CMK (cell line): ENCODE measurements at regions not wholly inside any gene's neighbourhood (a gene's known extent, or its start where the extent isn't known, plus 50 kb on each side); places are given as distances from the start of the nearest gene placed in this dataset.

Source experiments
- DNase-seq: peaks from one replicate; pipeline ENCODE4 v3.0.0-alpha.2; 2010; ENCODE audit warnings: low read depth

GRCh38 chr3:3240986-3241385 is 61.5 kb upstream of the CRBN start:
- no peak for DNase-seq

GRCh38 chr3:3237979-3238378 is 58.5 kb upstream of the CRBN start:
- DNase-seq: no peak

- DNase-seq: no peak
Observed at GRCh38 chr3:3232251-3232650, 52.8 kb upstream of the CRBN start.
